Transverse colon (tissue), 4 donors: ENCODE measurements at regions not wholly inside any gene's neighbourhood (a gene's known extent, or its start where the extent isn't known, plus 50 kb on each side); places are given as distances from the start of the nearest gene placed in this dataset.

ENCODE experiments used
- DNase-seq: peaks from one replicate; pipeline ENCODE4 v3.0.0-alpha.2; 2019
- H3K27ac ChIP-seq, 4 donors: fragments of 200-600 bp; sonication (generic); 2 replicates each; pipeline ENCODE4 v1.5.1; 2016 to 2018; ENCODE audit warnings: inconsistent platforms in 4 of 4
- H3K27me3 ChIP-seq: fragments of 200-600 bp; sonication (generic); 2 replicates; pipeline ENCODE4 v1.5.1; 2017; ENCODE audit warnings: inconsistent platforms
- H3K36me3 ChIP-seq, 4 donors: fragments of 200-600 bp; sonication (generic); 2 replicates each; pipeline ENCODE4 v1.5.1; 2017 to 2019; ENCODE audit warnings: inconsistent platforms in 4 of 4
- H3K4me1 ChIP-seq, 4 donors: fragments of 200-600 bp; sonication (generic); 2 replicates each; pipeline ENCODE4 v1.5.1; 2017 to 2020; ENCODE audit warnings: inconsistent platforms in 4 of 4
- H3K4me3 ChIP-seq, 4 donors: fragments of 200-600 bp; sonication (generic); 1 replicate in 1 of 4; 2 replicates in 3 of 4; pipeline versions ENCODE4 v1.5.1 to v1.6.1; 2017 to 2019; ENCODE audit warnings: inconsistent platforms in 4 of 4
- H3K9me3 ChIP-seq, 2 donors: fragments of 200-600 bp; sonication (generic); 2 replicates each; pipeline ENCODE4 v1.5.1; 2017 to 2019; ENCODE audit warnings: inconsistent platforms in 2 of 2
- CTCF ChIP-seq, 5 experiments: fragments of 200-600 bp in 3 of 5; fragments of 450-650 bp in 2 of 5; sonication (generic) in 3 of 5; IDR thresholded peaks; 1 replicate in 2 of 5; 2 replicates in 3 of 5; pipeline ENCODE4 v1.5.1; 2016 to 2017; ENCODE audit warnings: antibody characterized with exemption in 5 of 5, inconsistent platforms in 3 of 5, mild to moderate bottlenecking in 2 of 5, moderate library complexity in 1 of 5
- EP300 ChIP-seq: sonication (generic); formaldehyde crosslinking; IDR thresholded peaks from one replicate; pipeline ENCODE4 v1.6.1; 2017; ENCODE audit warnings: antibody characterized with exemption, low read depth
- POLR2A ChIP-seq: fragments of 450-650 bp; IDR thresholded peaks from one replicate; pipeline ENCODE4 v1.6.1; 2016; ENCODE audit warnings: antibody characterized with exemption, mild to moderate bottlenecking, moderate library complexity
- POLR2AphosphoS5 ChIP-seq, 3 donors: sonication (generic); formaldehyde crosslinking; IDR thresholded peaks; one replicate each; pipeline ENCODE4 v1.6.1; 2016; ENCODE audit warnings: antibody characterized with exemption in 3 of 3
- WGBS, 2 donors: methylation state at CpG; one replicate each; pipeline ENCODE4 v1.1.5; 2018; ENCODE audit warnings: low coverage in 1 of 2; 5-methylcytosine and 5-hydroxymethylcytosine counted together
- in situ Hi-C, 4 donors: fragments of 200-750 bp; cut with MboI; loops; one replicate each; pipeline versions ENCODE4 v1.15.0 to v1.15.1; 2017; ENCODE audit warnings: low sequenced_read_pairs in 3 of 4, low pct_ligation_motif_present in 1 of 4, low pct_unique_long_range_greater_than_20kb in 1 of 4
- intact Hi-C: fragments of 100-400 bp; cut with DNase I; formaldehyde crosslinking; loops from one replicate; pipeline ENCODE4 v1.15.1; 2023; ENCODE audit warnings: low total_unique reads

GRCh38 chr3:150248888-150249681 is 159.0 kb upstream of the TSC22D2 start:
- intact Hi-C loops (no loop called here), in situ Hi-C loops (no loop called here)
- DNase-seq, result no peak
- no peaks in the 10 kb centered on the region for H3K36me3 ChIP-seq
- TF ChIP-seq CTCF (IDR thresholded peaks at IDR 0.05) (no peak), EP300 (no peak), POLR2AphosphoS5 (IDR thresholded peaks at IDR 0.05) (peak in 1 of 3 donors; percentile 53), POLR2A (no peak)
- H3K4me1 ChIP-seq, result peaks cover 4 to 31% (median 11%) of the 10 kb centered on the region in 4 donors
- H3K27me3 ChIP-seq, result no peaks in the 10 kb centered on the region
- no peak overlapping the region for H3K4me3 ChIP-seq
- no peaks in the 10 kb centered on the region for H3K9me3 ChIP-seq
- H3K27ac ChIP-seq, result peak overlapping the region; percentile 20 to 45 (median 38)
- whole genome bisulfite sequencing, 2 donors, result 55% methylated on average over 4 of the region's 4 CpGs

- DNase-seq, result no peak
- TF ChIP-seq EP300 (no peak), POLR2A (no peak), POLR2AphosphoS5 (IDR thresholded peaks at IDR 0.05) (no peak), CTCF (IDR thresholded peaks at IDR 0.05) (no peak)
- intact Hi-C loops (no loop called here), in situ Hi-C loops (no loop called here)
- Histone ChIP-seq H3K4me1 (peaks cover 4 to 31% (median 11%) of the 10 kb centered on the region in 4 donors), H3K9me3 (no peaks in the 10 kb centered on the region), H3K4me3 (no peak overlapping the region), H3K36me3 (no peaks in the 10 kb centered on the region), H3K27me3 (no peaks in the 10 kb centered on the region), H3K27ac (peak overlapping the region; percentile 20 to 45 (median 38))
- WGBS, 2 donors, result 59 to 68% methylated on average over 5 of the region's 5 CpGs
These were observed 159.8 kb upstream of the TSC22D2 start for GRCh38 chr3:150248116-150248887.

- WGBS, 2 donors, result 92% methylated on average over 6 of the region's 6 CpGs; no CpG with 5 or more reads in 1 of the 2 donors
- Histone ChIP-seq H3K9me3 (no peaks in the 10 kb centered on the region), H3K4me1 (peaks cover 4 to 26% (median 11%) of the 10 kb centered on the region in 4 donors), H3K36me3 (no peaks in the 10 kb centered on the region), H3K27me3 (no peaks in the 10 kb centered on the region), H3K4me3 (no peak overlapping the region), H3K27ac (no peak overlapping the region)
- DNase-seq, result no peak
- TF ChIP-seq EP300, result no peak
- no peak for TF ChIP-seq POLR2A
- TF ChIP-seq POLR2AphosphoS5 (IDR thresholded peaks at IDR 0.05), result no peak
- TF ChIP-seq CTCF (IDR thresholded peaks at IDR 0.05), result no peak
- in situ Hi-C loops, result no loop called here
- intact Hi-C loops, result no loop called here
These were observed 160.7 kb upstream of the TSC22D2 start for GRCh38 chr3:150247441-150247840.

GRCh38 chr3:150243466-150243865 is 164.6 kb upstream of the TSC22D2 start:
- peaks cover 4 to 19% (median 11%) of the 10 kb centered on the region in 4 donors for H3K4me1 ChIP-seq
- no peak overlapping the region for H3K27ac ChIP-seq
- DNase-seq, result no peak
- no peaks in the 10 kb centered on the region for H3K9me3 ChIP-seq
- no peaks in the 10 kb centered on the region for H3K27me3 ChIP-seq
- in situ Hi-C loops (no loop called here), intact Hi-C loops (no loop called here)
- no peak for TF ChIP-seq POLR2A
- TF ChIP-seq EP300, result no peak
- WGBS, 2 donors, result 92 to 100% methylated on average over 2 to 3 of the region's 3 CpGs
- no peak overlapping the region for H3K4me3 ChIP-seq
- no peaks in the 10 kb centered on the region for H3K36me3 ChIP-seq
